Activated naive CD4-positive, alpha-beta T cell treated with anti-CD3 and anti-CD28 coated beads for 36 hours (primary cell): ENCODE measurements at regions not wholly inside any gene's neighbourhood (a gene's known extent, or its start where the extent isn't known, plus 50 kb on each side); places are given as distances from the start of the nearest gene placed in this dataset.

Source experiments
- CTCF ChIA-PET: fragments of 350-600 bp; sonication (Branson Sonifier 250); formaldehyde crosslinking; loops from one replicate; lab custom pipeline; 2021; ENCODE audit warnings: antibody characterized with exemption; lab: Charles Lee
- DNase-seq: peaks from one replicate; pipeline ENCODE4 v3.0.0-alpha.2; 2020
- H3K27ac Mint-ChIP-seq: one replicate; pipeline ENCODE4 v1.8.0; 2021; ENCODE audit warnings: mild to moderate bottlenecking, mixed read lengths
- H3K27me3 Mint-ChIP-seq: one replicate; pipeline ENCODE4 v1.8.0; 2021; ENCODE audit warnings: low read depth, mixed read lengths
- H3K36me3 Mint-ChIP-seq: one replicate; pipeline ENCODE4 v1.8.0; 2021; ENCODE audit warnings: low read depth, mixed read lengths
- H3K4me1 Mint-ChIP-seq: one replicate; pipeline ENCODE4 v1.8.0; 2021; ENCODE audit warnings: low read depth, mixed read lengths
- H3K4me3 Mint-ChIP-seq: one replicate; pipeline ENCODE4 v1.8.0; 2021; ENCODE audit warnings: mild to moderate bottlenecking, moderate library complexity, mixed read lengths
- H3K9me3 Mint-ChIP-seq: one replicate; pipeline ENCODE4 v1.8.0; 2021; ENCODE audit warnings: mixed read lengths
- intact Hi-C: fragments of 100-400 bp; cut with micrococcal nuclease; formaldehyde crosslinking; loops from one replicate; pipeline ENCODE4 v1.15.1; 2023

- DNase-seq = no peak
- H3K4me1 Mint-ChIP-seq = no peaks in the 10 kb centered on the region
- H3K4me3 Mint-ChIP-seq = no peak overlapping the region
- H3K27me3 Mint-ChIP-seq = no peaks in the 10 kb centered on the region
- H3K27ac Mint-ChIP-seq = no peak overlapping the region
- intact Hi-C loops = no loop called here
- peaks cover 2% of the 10 kb centered on the region for H3K9me3 Mint-ChIP-seq
- H3K36me3 Mint-ChIP-seq = no peaks in the 10 kb centered on the region
- CTCF ChIA-PET = no interaction called here
Measured at GRCh38 chr5:124089578-124089977, 577.6 kb downstream of the CSNK1G3 start.

GRCh38 chr5:124088289-124089032 is 576.5 kb downstream of the CSNK1G3 start:
- peaks cover 2% of the 10 kb centered on the region for H3K9me3 Mint-ChIP-seq
- no peak overlapping the region for H3K27ac Mint-ChIP-seq
- CTCF ChIA-PET = no interaction called here

GRCh38 chr5:124087752-124088151 is 575.8 kb downstream of the CSNK1G3 start:
- Mint-ChIP-seq H3K27ac (no peak overlapping the region), H3K9me3 (peaks cover 2% of the 10 kb centered on the region), H3K4me3 (no peak overlapping the region), H3K27me3 (no peaks in the 10 kb centered on the region), H3K4me1 (no peaks in the 10 kb centered on the region), H3K36me3 (no peaks in the 10 kb centered on the region)
- DNase-seq = no peak
- CTCF ChIA-PET = no interaction called here
- intact Hi-C loops = no loop called here

More at GRCh38 chr5:124088289-124089032, 576.5 kb downstream of the CSNK1G3 start:
- intact Hi-C loops = no loop called here
- Mint-ChIP-seq H3K36me3 (no peaks in the 10 kb centered on the region), H3K4me1 (no peaks in the 10 kb centered on the region), H3K27me3 (no peaks in the 10 kb centered on the region), H3K4me3 (no peak overlapping the region)
- no peak for DNase-seq

- H3K4me3 Mint-ChIP-seq = no peak overlapping the region
- no peaks in the 10 kb centered on the region for H3K27me3 Mint-ChIP-seq
- intact Hi-C loops = no loop called here
- CTCF ChIA-PET = no interaction called here
- H3K27ac Mint-ChIP-seq = no peak overlapping the region
- H3K4me1 Mint-ChIP-seq = no peaks in the 10 kb centered on the region
- H3K36me3 Mint-ChIP-seq = no peaks in the 10 kb centered on the region
- DNase-seq = no peak
- peaks cover 7% of the 10 kb centered on the region for H3K9me3 Mint-ChIP-seq
Measured at GRCh38 chr5:124080256-124080655, 568.3 kb downstream of the CSNK1G3 start.

- Mint-ChIP-seq H3K27ac (no peak overlapping the region), H3K27me3 (no peaks in the 10 kb centered on the region), H3K9me3 (peaks cover 11% of the 10 kb centered on the region), H3K36me3 (no peaks in the 10 kb centered on the region), H3K4me3 (no peak overlapping the region), H3K4me1 (no peaks in the 10 kb centered on the region)
- intact Hi-C loops = no loop called here
- no peak for DNase-seq
- CTCF ChIA-PET = no interaction called here
Measured at GRCh38 chr5:124079062-124079461, 567.1 kb downstream of the CSNK1G3 start.

- H3K4me3 Mint-ChIP-seq = no peak overlapping the region
- no peak overlapping the region for H3K27ac Mint-ChIP-seq
- H3K9me3 Mint-ChIP-seq = peaks cover 8% of the 10 kb centered on the region
- no peak for DNase-seq
- no peaks in the 10 kb centered on the region for H3K36me3 Mint-ChIP-seq
- CTCF ChIA-PET = no interaction called here
- no peaks in the 10 kb centered on the region for H3K27me3 Mint-ChIP-seq
- intact Hi-C loops = no loop called here
- no peaks in the 10 kb centered on the region for H3K4me1 Mint-ChIP-seq
Measured at GRCh38 chr5:124074500-124074899, 562.5 kb downstream of the CSNK1G3 start.

- no peak overlapping the region for H3K4me3 Mint-ChIP-seq
- H3K4me1 Mint-ChIP-seq = no peaks in the 10 kb centered on the region
- intact Hi-C loops = no loop called here
- no peaks in the 10 kb centered on the region for H3K36me3 Mint-ChIP-seq
- H3K27ac Mint-ChIP-seq = no peak overlapping the region
- DNase-seq = no peak
- peaks cover 6% of the 10 kb centered on the region for H3K9me3 Mint-ChIP-seq
- H3K27me3 Mint-ChIP-seq = no peaks in the 10 kb centered on the region
- CTCF ChIA-PET = no interaction called here
Measured at GRCh38 chr5:124072570-124072969, 560.6 kb downstream of the CSNK1G3 start.

- no peak overlapping the region for H3K27ac Mint-ChIP-seq
Measured at GRCh38 chr5:124071039-124071438, 559.1 kb downstream of the CSNK1G3 start.

GRCh38 chr5:124065508-124065907 is 553.5 kb downstream of the CSNK1G3 start:
- Mint-ChIP-seq H3K4me1 (no peaks in the 10 kb centered on the region), H3K9me3 (no peaks in the 10 kb centered on the region), H3K27ac (no peak overlapping the region), H3K36me3 (no peaks in the 10 kb centered on the region), H3K27me3 (no peaks in the 10 kb centered on the region), H3K4me3 (no peak overlapping the region)
- CTCF ChIA-PET = no interaction called here
- intact Hi-C loops = no loop called here
- DNase-seq = no peak

More at GRCh38 chr5:124071039-124071438, 559.1 kb downstream of the CSNK1G3 start:
- intact Hi-C loops = no loop called here
- Mint-ChIP-seq H3K4me3 (no peak overlapping the region), H3K4me1 (no peaks in the 10 kb centered on the region), H3K27me3 (no peaks in the 10 kb centered on the region), H3K36me3 (no peaks in the 10 kb centered on the region), H3K9me3 (peaks cover 4% of the 10 kb centered on the region)
- CTCF ChIA-PET = no interaction called here
- DNase-seq = no peak

- Mint-ChIP-seq H3K4me3 (no peak overlapping the region), H3K36me3 (no peaks in the 10 kb centered on the region), H3K9me3 (no peaks in the 10 kb centered on the region), H3K4me1 (no peaks in the 10 kb centered on the region), H3K27ac (no peak overlapping the region), H3K27me3 (no peaks in the 10 kb centered on the region)
- CTCF ChIA-PET = no interaction called here
- DNase-seq = no peak
- intact Hi-C loops = no loop called here
Measured at GRCh38 chr5:124064956-124065355, 553.0 kb downstream of the CSNK1G3 start.

GRCh38 chr5:124061663-124062062 is 549.7 kb downstream of the CSNK1G3 start:
- H3K4me1 Mint-ChIP-seq = no peaks in the 10 kb centered on the region

GRCh38 chr5:124061068-124061430 is 549.1 kb downstream of the CSNK1G3 start:
- H3K27ac Mint-ChIP-seq = no peak overlapping the region
- no peak for DNase-seq
- CTCF ChIA-PET = no interaction called here
- peaks cover 2% of the 10 kb centered on the region for H3K9me3 Mint-ChIP-seq
- H3K4me3 Mint-ChIP-seq = no peak overlapping the region
- no peaks in the 10 kb centered on the region for H3K27me3 Mint-ChIP-seq
- H3K4me1 Mint-ChIP-seq = no peaks in the 10 kb centered on the region
- intact Hi-C loops = no loop called here
- H3K36me3 Mint-ChIP-seq = no peaks in the 10 kb centered on the region

More at GRCh38 chr5:124061663-124062062, 549.7 kb downstream of the CSNK1G3 start:
- intact Hi-C loops = no loop called here
- no peaks in the 10 kb centered on the region for H3K27me3 Mint-ChIP-seq
- no peak overlapping the region for H3K27ac Mint-ChIP-seq
- H3K9me3 Mint-ChIP-seq = peaks cover 2% of the 10 kb centered on the region
- no peak for DNase-seq
- no peak overlapping the region for H3K4me3 Mint-ChIP-seq
- CTCF ChIA-PET = no interaction called here
- H3K36me3 Mint-ChIP-seq = no peaks in the 10 kb centered on the region

- Mint-ChIP-seq H3K9me3 (peaks cover 2% of the 10 kb centered on the region), H3K36me3 (no peaks in the 10 kb centered on the region), H3K4me3 (no peak overlapping the region), H3K27ac (no peak overlapping the region), H3K27me3 (no peaks in the 10 kb centered on the region), H3K4me1 (no peaks in the 10 kb centered on the region)
- DNase-seq = no peak
- CTCF ChIA-PET = no interaction called here
- intact Hi-C loops = no loop called here
Measured at GRCh38 chr5:124060413-124061067, 548.6 kb downstream of the CSNK1G3 start.
